GM19395 (cell line): ENCODE measurements at regions not wholly inside any gene's neighbourhood (a gene's known extent, or its start where the extent isn't known, plus 50 kb on each side); places are given as distances from the start of the nearest gene placed in this dataset.
"Not testable (repeated sequence)": the region's sequence is repeated elsewhere in the genome, so short reads cannot be mapped to it uniquely, and the experiment has no call there.

Experiments
- ATAC-seq: cut with Tn5 transposase; IDR thresholded peaks from one replicate; pipeline ENCODE4 v1.9.1; 2021; ENCODE audit warnings: mild to moderate bottlenecking, moderate library complexity; ENCODE audit not compliant: unreplicated experiment

DNA sequence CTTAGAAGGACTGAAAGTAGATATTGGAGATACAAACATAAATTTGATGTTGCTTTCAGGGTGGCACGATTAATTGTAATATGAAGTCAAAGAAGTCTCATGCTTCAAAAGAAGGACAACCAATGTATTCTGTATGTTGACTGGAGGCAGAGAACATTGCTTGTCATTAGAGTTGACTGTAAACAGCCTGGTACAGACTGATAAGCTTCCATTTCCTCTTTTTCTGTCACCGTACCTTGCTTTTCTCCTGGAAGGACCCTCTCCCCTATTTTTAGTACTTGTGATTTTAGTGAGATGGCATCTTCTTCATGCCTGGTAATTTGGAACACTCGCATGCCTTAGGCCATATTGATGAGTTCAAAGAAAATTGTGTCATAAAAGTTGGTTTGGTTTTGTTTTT lies 809.4 kb downstream of the PRELID2 start:
- ATAC-seq: no peak

DNA sequence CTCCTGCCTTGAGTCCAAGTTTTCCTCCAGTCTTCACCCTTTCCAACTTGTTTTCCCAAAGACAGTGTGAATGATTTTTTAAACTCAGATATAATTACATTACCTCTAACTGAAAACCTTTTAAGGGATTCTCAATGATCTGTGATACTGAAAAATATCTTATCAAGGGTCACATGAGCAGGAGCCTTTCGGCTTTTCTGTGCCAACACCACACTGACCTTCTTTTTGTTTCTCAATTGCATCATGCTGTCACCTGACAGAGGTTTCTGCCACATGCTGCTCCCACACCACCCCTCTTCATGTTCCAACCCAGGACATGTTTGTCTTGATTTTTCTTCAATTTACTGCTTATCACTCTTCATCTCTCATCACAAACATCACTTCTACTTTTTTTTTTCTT lies 820.0 kb downstream of the PRELID2 start:
- ATAC-seq: no peak

GRCh38 chr5:145014109-145014508 lies 821.0 kb downstream of the PRELID2 start:
- no peak for ATAC-seq

DNA sequence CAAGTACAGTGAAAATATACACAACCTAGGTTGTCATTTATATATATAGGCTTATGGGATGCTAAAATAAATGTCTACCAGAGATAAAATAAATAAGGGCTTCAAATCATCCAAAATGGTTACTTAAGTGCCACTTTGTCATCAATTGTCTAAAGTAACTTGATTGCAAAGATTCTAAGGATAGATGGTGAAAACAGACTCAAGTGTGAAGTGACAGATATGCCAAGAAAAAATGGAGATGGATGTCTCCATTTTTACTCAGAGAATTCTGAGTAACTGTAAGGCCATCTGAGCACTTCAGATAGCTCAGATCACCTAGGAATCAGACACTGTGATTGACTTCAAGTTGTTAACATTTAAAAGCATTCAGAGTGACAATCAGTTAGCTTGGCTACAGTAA lies 824.3 kb downstream of the PRELID2 start:
- ATAC-seq: no peak

GRCh38 chr5:145008876-145009530 lies 826.1 kb downstream of the PRELID2 start:
- no peak for ATAC-seq

- not testable (repeated sequence) for ATAC-seq
Measured at GRCh38 chr5:144994356-144994755, 823.7 kb downstream of the KCTD16 start.

- ATAC-seq: no peak
Measured at GRCh38 chr5:144983101-144983500, 812.4 kb downstream of the KCTD16 start.

GRCh38 chr5:144979516-144980264 lies 809.0 kb downstream of the KCTD16 start:
- ATAC-seq: no peak

DNA sequence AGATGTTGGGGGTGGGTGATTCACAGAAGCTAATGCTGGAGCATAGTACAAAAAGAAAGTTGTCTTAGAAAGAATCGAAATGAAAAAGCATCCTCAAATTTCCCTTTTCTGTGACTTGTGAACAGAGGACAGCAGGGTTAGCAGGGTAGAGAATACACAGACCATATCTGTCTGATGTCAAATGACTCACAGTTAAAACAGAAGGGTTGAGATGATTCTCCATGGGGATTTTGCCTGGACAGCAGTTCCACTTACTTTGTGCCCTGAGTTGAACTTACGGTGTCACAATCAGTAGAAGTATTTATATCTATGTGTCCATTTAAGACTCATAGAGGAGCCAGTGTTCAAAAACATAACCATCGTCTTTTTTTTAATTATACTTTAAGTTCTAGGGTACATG lies 801.6 kb downstream of the KCTD16 start:
- ATAC-seq: no peak

DNA sequence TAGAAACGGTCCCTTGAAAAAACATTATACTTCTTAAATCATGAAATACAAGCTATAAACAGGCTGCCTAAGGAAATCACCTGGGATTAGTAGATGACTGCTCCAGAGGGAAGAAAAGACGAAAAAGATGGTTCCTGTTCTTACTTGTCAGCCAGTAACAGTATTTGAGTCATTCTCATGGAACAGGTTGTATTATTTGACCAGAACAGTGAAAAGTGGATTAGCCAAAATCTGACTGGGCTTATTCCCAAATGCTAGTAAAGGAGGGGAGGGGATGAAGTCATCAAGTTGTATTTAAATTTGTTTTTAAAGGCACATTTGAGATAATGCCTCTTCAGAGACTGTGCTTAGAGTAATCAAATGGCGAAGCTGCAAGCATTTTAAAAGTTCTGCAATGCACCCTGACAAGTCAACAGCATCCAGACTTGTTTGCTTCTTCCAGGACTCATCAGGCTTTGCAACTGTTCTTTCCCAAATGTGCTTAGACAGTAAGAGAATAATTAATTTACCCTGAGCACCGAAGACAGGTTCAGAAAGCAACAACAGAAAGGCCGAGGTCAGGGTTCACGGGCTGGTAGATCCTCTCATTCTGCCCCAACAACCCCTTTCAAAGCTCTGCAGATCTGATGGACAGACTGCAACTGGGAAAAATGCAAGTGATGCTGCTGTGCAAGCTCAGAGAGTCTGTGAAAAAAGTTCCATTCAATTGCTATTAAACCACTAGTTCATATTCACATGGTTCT lies 800.6 kb downstream of the KCTD16 start:
- no peak for ATAC-seq

- ATAC-seq: no peak
Measured at GRCh38 chr5:144960296-144960695, 789.6 kb downstream of the KCTD16 start.

- no peak for ATAC-seq
Measured at GRCh38 chr5:144958002-144958401, 787.3 kb downstream of the KCTD16 start.

- no peak for ATAC-seq
Measured at GRCh38 chr5:144950996-144951395, 780.3 kb downstream of the KCTD16 start.

GRCh38 chr5:144947023-144947422 lies 776.4 kb downstream of the KCTD16 start:
- ATAC-seq: no peak

DNA sequence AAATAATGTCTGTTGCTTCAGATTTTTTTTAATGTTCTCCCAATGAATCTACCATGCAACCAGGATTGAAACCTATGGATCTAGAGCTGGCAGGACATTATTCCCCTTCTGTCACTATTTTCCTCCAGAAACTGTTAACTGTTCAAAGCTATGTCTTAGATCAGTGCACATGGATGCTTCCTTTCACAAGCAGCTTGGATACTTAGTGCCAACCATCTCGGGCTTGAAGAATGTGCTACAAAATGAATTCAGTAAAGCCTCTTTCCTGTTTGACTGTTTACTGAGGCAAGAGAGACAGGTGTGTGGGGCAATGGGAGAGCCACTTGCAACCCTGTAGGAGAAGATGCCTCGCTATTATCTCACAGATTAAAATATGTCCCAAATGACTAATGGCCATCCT lies 774.8 kb downstream of the KCTD16 start:
- no peak for ATAC-seq

GRCh38 chr5:144944936-144945335 lies 774.3 kb downstream of the KCTD16 start:
- no peak for ATAC-seq

GRCh38 chr5:144941004-144941403 lies 770.3 kb downstream of the KCTD16 start:
- no peak for ATAC-seq

GRCh38 chr5:144918371-144918770 lies 747.7 kb downstream of the KCTD16 start:
- ATAC-seq: no peak

GRCh38 chr5:144915452-144915851 lies 744.8 kb downstream of the KCTD16 start:
- no peak for ATAC-seq

GRCh38 chr5:144913661-144914060 lies 743.0 kb downstream of the KCTD16 start:
- no peak for ATAC-seq

- no peak for ATAC-seq
Measured at GRCh38 chr5:144896473-144896872, 725.8 kb downstream of the KCTD16 start.

DNA sequence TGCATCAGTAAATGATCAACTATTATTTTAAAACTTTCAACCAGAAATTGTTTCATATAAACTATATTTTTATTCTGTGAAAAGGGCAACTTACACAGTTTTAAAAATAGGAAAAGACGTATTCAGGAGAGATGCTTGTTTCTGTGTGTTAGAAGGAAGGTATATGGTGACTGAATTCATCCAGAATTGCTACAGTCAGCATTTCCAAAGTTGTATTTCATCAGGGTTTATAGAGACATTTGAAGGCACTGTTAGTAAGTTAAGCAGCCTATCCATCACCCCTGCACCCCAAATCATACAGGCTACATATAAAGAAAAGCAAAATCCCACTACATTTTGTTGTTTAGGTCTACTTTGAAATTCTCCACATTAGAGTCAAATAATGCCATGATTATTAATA lies 716.0 kb downstream of the KCTD16 start:
- ATAC-seq: no peak
